ENCODE measurements at regions not wholly inside any gene's neighbourhood (a gene's known extent, or its start where the extent isn't known, plus 50 kb on each side); places are given as distances from the start of the nearest gene placed in this dataset.
"Not testable (repeated sequence)": the region's sequence is repeated elsewhere in the genome, so short reads cannot be mapped to it uniquely, and the experiment has no call there.

- no peak for DNase-seq
Measured at GRCh38 chrX:63458981-63459380, 107.8 kb upstream of the SPIN4 start.

GRCh38 chrX:63453571-63453970, 102.4 kb upstream of the SPIN4 start:
- no peak for DNase-seq

GRCh38 chrX:63441717-63442116, 90.6 kb upstream of the SPIN4 start:
- no peak for DNase-seq

GRCh38 chrX:63439580-63439979, 88.4 kb upstream of the SPIN4 start:
- no peak for DNase-seq

GRCh38 chrX:63436865-63437264, 85.7 kb upstream of the SPIN4 start:
- DNase-seq, result no peak

- DNase-seq, result no peak
Measured at GRCh38 chrX:63434665-63435064, 83.5 kb upstream of the SPIN4 start.

- DNase-seq, result no peak
Measured at GRCh38 chrX:63434206-63434605, 83.1 kb upstream of the SPIN4 start.

- no peak for DNase-seq
Measured at GRCh38 chrX:63430026-63430425, 78.9 kb upstream of the SPIN4 start.

GRCh38 chrX:63428348-63428747, 77.2 kb upstream of the SPIN4 start:
- no peak for DNase-seq

GRCh38 chrX:63426519-63426918, 75.4 kb upstream of the SPIN4 start:
- DNase-seq, result no peak

- no peak for DNase-seq
Measured at GRCh38 chrX:63424063-63424462, 72.9 kb upstream of the SPIN4 start.

- no peak for DNase-seq
Measured at GRCh38 chrX:63421411-63421810, 70.3 kb upstream of the SPIN4 start.

- no peak for DNase-seq
Measured at GRCh38 chrX:63418211-63418610, 67.1 kb upstream of the SPIN4 start.

- no peak for DNase-seq
Measured at GRCh38 chrX:63417649-63418048, 66.5 kb upstream of the SPIN4 start.

GRCh38 chrX:63409934-63410333, 58.8 kb upstream of the SPIN4 start:
- DNase-seq, result not testable (repeated sequence)

GRCh38 chrX:63408050-63408449, 56.9 kb upstream of the SPIN4 start:
- DNase-seq, result no peak

- no peak for DNase-seq
Measured at GRCh38 chrX:63404332-63404731, 53.2 kb upstream of the SPIN4 start.

GRCh38 chrX:63402106-63402505, 51.0 kb upstream of the SPIN4 start:
- DNase-seq, result no peak

All from NCI-H526 (cell line).